ENCODE measurements at regions not wholly inside any gene's neighbourhood (a gene's known extent, or its start where the extent isn't known, plus 50 kb on each side); places are given as distances from the start of the nearest gene placed in this dataset.
"Not testable (repeated sequence)": the region's sequence is repeated elsewhere in the genome, so short reads cannot be mapped to it uniquely, and the experiment has no call there.

- DNase-seq (ENCODE audit: low read depth, low spot score) = no peak
- WGBS (ENCODE audit: insufficient coverage, insufficient read length) = no CpG with 5 or more reads among the region's 17 CpGs
- Histone ChIP-seq H3K27me3 (ENCODE audit: control insufficient read depth, insufficient read depth, low read length) (no peaks in the 10 kb centered on the region), H3K36me3 (ENCODE audit: control insufficient read depth, insufficient read depth, low read length) (no peaks in the 10 kb centered on the region), H3K27ac (ENCODE audit: low read length) (no peak overlapping the region), H3K4me3 (ENCODE audit: low read length) (no peak overlapping the region), H3K4me1 (ENCODE audit: control insufficient read depth, insufficient read depth, low read length) (peaks cover 2% of the 10 kb centered on the region; the same call in 1 of the 2 replicates), H3K9me3 (ENCODE audit: control insufficient read depth, insufficient read depth, low read length) (no peaks in the 10 kb centered on the region)
These were observed 351.9 kb upstream of the ID2 start for GRCh38 chr2:8329660-8330622.

GRCh38 chr2:8331068-8331467, 350.8 kb upstream of the ID2 start:
- H3K36me3 ChIP-seq (ENCODE audit: control insufficient read depth, insufficient read depth, low read length) = no peaks in the 10 kb centered on the region
- H3K4me3 ChIP-seq (ENCODE audit: low read length) = no peak overlapping the region
- H3K27ac ChIP-seq (ENCODE audit: low read length) = no peak overlapping the region
- H3K27me3 ChIP-seq (ENCODE audit: control insufficient read depth, insufficient read depth, low read length) = no peaks in the 10 kb centered on the region
- no peak for DNase-seq (ENCODE audit: low read depth, low spot score)
- peaks cover 2% of the 10 kb centered on the region; the same call in 1 of the 2 replicates for H3K4me1 ChIP-seq (ENCODE audit: control insufficient read depth, insufficient read depth, low read length)
- no peaks in the 10 kb centered on the region for H3K9me3 ChIP-seq (ENCODE audit: control insufficient read depth, insufficient read depth, low read length)
- no CpG with 5 or more reads among the region's 4 CpGs for WGBS (ENCODE audit: insufficient coverage, insufficient read length)

DNA sequence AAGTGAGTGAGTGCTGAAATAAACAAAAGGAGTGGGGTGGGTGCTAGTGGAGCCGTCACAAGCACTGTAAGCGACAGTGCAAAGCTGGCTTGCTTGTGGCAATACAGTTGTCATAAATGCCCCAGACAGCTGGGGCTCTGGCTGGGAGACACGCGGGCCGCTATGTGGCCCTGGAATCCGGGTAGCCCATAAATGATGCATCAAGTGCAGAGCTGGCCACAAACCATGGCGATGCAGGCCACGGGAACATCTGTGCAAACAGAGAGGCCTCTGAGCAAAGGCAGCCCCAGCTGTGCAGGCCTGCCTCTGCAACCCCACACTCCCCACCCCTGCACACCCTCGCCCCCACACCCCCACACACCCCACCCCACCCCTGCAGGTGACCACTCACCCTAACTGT, 349.2 kb upstream of the ID2 start:
- no CpG with 5 or more reads among the region's 9 CpGs for WGBS (ENCODE audit: insufficient coverage, insufficient read length)
- no peak overlapping the region for H3K4me3 ChIP-seq (ENCODE audit: low read length)
- no peaks in the 10 kb centered on the region for H3K36me3 ChIP-seq (ENCODE audit: control insufficient read depth, insufficient read depth, low read length)
- no peak for DNase-seq (ENCODE audit: low read depth, low spot score)
- no peaks in the 10 kb centered on the region for H3K9me3 ChIP-seq (ENCODE audit: control insufficient read depth, insufficient read depth, low read length)
- no peak overlapping the region for H3K27ac ChIP-seq (ENCODE audit: low read length)
- peaks cover 2% of the 10 kb centered on the region; the same call in 1 of the 2 replicates for H3K4me1 ChIP-seq (ENCODE audit: control insufficient read depth, insufficient read depth, low read length)
- H3K27me3 ChIP-seq (ENCODE audit: control insufficient read depth, insufficient read depth, low read length) = no peaks in the 10 kb centered on the region

GRCh38 chr2:8333177-8333831, 348.6 kb upstream of the ID2 start:
- Histone ChIP-seq H3K27me3 (ENCODE audit: control insufficient read depth, insufficient read depth, low read length) (no peaks in the 10 kb centered on the region), H3K27ac (ENCODE audit: low read length) (no peak overlapping the region), H3K36me3 (ENCODE audit: control insufficient read depth, insufficient read depth, low read length) (no peaks in the 10 kb centered on the region), H3K4me3 (ENCODE audit: low read length) (no peak overlapping the region; the same call in 1 of the 2 replicates), H3K9me3 (ENCODE audit: control insufficient read depth, insufficient read depth, low read length) (no peaks in the 10 kb centered on the region), H3K4me1 (ENCODE audit: control insufficient read depth, insufficient read depth, low read length) (peaks cover 2% of the 10 kb centered on the region; the same call in 1 of the 2 replicates)
- WGBS (ENCODE audit: insufficient coverage, insufficient read length) = no CpG with 5 or more reads among the region's 13 CpGs
- no peak for DNase-seq (ENCODE audit: low read depth, low spot score)

DNA sequence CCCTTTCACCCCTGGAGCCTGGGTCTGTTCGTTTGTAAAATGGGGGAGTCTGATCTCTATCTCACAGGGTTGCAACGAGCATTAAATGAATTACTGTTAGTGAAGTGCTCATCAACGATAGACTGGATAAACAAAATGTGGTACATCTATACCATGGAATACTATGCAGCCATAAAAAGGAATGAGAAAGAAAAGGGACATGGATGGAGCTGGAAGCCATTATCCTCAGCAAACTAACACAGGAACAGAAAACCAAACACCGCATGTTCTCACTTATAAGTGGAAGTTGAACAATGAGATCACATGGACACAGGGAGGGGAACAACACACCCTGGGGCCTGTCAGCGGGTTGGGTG, 348.0 kb upstream of the ID2 start:
- not testable (repeated sequence) for H3K36me3 ChIP-seq (ENCODE audit: control insufficient read depth, insufficient read depth, low read length); H3K4me3 ChIP-seq (ENCODE audit: low read length); H3K27ac ChIP-seq (ENCODE audit: low read length); H3K9me3 ChIP-seq (ENCODE audit: control insufficient read depth, insufficient read depth, low read length); DNase-seq (ENCODE audit: low read depth, low spot score); H3K27me3 ChIP-seq (ENCODE audit: control insufficient read depth, insufficient read depth, low read length); H3K4me1 ChIP-seq (ENCODE audit: control insufficient read depth, insufficient read depth, low read length)
- no CpG with 5 or more reads among the region's 5 CpGs for WGBS (ENCODE audit: insufficient coverage, insufficient read length)

DNA sequence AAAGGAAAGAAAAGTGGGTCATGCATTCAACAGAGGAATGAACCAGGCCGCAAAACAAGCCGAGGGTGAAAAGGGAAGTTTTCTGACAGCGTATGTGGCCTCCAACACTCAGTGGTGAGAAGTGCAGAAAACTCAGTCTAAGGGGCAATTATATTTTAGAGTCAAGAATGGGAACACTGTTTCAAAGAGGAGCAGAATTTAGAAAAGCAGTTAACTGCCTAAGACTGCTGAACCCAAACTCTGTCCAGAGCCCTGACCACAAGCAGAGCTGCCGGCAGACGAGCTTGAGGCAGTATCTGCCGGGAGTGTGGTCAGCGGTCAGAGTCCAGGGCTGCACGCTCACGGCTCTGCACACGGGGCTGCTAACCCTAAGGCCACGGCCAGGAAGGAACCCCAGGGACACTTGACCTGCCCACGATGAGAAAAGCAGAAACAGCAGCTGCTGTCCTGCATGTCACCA, 347.0 kb upstream of the ID2 start:
- no peak overlapping the region for H3K27ac ChIP-seq (ENCODE audit: low read length)
- H3K9me3 ChIP-seq (ENCODE audit: control insufficient read depth, insufficient read depth, low read length) = no peaks in the 10 kb centered on the region
- no CpG with 5 or more reads among the region's 12 CpGs for WGBS (ENCODE audit: insufficient coverage, insufficient read length)
- H3K27me3 ChIP-seq (ENCODE audit: control insufficient read depth, insufficient read depth, low read length) = no peaks in the 10 kb centered on the region
- H3K4me1 ChIP-seq (ENCODE audit: control insufficient read depth, insufficient read depth, low read length) = peaks cover 2% of the 10 kb centered on the region; the same call in 1 of the 2 replicates
- DNase-seq (ENCODE audit: low read depth, low spot score) = no peak
- H3K4me3 ChIP-seq (ENCODE audit: low read length) = no peak overlapping the region
- no peaks in the 10 kb centered on the region for H3K36me3 ChIP-seq (ENCODE audit: control insufficient read depth, insufficient read depth, low read length)

DNA sequence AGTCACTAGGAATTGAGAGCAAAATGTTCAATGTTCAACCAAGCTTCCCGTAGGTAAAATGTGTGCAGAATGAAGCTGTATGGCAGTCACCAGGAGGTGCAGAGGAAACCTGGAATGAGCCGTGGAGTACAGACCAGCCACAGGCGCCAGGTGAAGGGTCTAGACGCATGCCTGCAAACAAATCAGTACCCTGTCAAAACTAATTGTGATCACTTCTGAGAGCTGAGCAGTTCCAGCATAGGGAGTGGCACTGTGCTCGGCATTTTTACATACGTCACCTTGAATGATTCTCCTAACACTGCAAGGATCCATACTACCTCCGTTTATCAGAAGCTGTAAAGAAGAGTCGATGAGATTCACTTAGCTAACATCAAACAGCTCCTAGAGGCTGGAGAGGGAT, 346.1 kb upstream of the ID2 start:
- no peaks in the 10 kb centered on the region for H3K4me1 ChIP-seq (ENCODE audit: control insufficient read depth, insufficient read depth, low read length)
- H3K27ac ChIP-seq (ENCODE audit: low read length) = no peak overlapping the region
- H3K36me3 ChIP-seq (ENCODE audit: control insufficient read depth, insufficient read depth, low read length) = no peaks in the 10 kb centered on the region
- H3K9me3 ChIP-seq (ENCODE audit: control insufficient read depth, insufficient read depth, low read length) = no peaks in the 10 kb centered on the region
- no peak overlapping the region for H3K4me3 ChIP-seq (ENCODE audit: low read length)
- WGBS (ENCODE audit: insufficient coverage, insufficient read length) = no CpG with 5 or more reads among the region's 8 CpGs
- DNase-seq (ENCODE audit: low read depth, low spot score) = no peak
- H3K27me3 ChIP-seq (ENCODE audit: control insufficient read depth, insufficient read depth, low read length) = no peaks in the 10 kb centered on the region

GRCh38 chr2:8337321-8337720, 344.5 kb upstream of the ID2 start:
- no peaks in the 10 kb centered on the region for H3K36me3 ChIP-seq (ENCODE audit: control insufficient read depth, insufficient read depth, low read length)
- no CpG with 5 or more reads among the region's 4 CpGs for WGBS (ENCODE audit: insufficient coverage, insufficient read length)
- H3K27ac ChIP-seq (ENCODE audit: low read length) = no peak overlapping the region
- H3K4me3 ChIP-seq (ENCODE audit: low read length) = no peak overlapping the region
- no peak for DNase-seq (ENCODE audit: low read depth, low spot score)
- H3K27me3 ChIP-seq (ENCODE audit: control insufficient read depth, insufficient read depth, low read length) = no peaks in the 10 kb centered on the region
- no peaks in the 10 kb centered on the region for H3K9me3 ChIP-seq (ENCODE audit: control insufficient read depth, insufficient read depth, low read length)
- no peaks in the 10 kb centered on the region for H3K4me1 ChIP-seq (ENCODE audit: control insufficient read depth, insufficient read depth, low read length)

- Histone ChIP-seq H3K9me3 (ENCODE audit: control insufficient read depth, insufficient read depth, low read length) (no peaks in the 10 kb centered on the region), H3K4me1 (ENCODE audit: control insufficient read depth, insufficient read depth, low read length) (no peaks in the 10 kb centered on the region), H3K36me3 (ENCODE audit: control insufficient read depth, insufficient read depth, low read length) (no peaks in the 10 kb centered on the region), H3K27ac (ENCODE audit: low read length) (no peak overlapping the region), H3K4me3 (ENCODE audit: low read length) (no peak overlapping the region), H3K27me3 (ENCODE audit: control insufficient read depth, insufficient read depth, low read length) (no peaks in the 10 kb centered on the region)
- no CpG with 5 or more reads among the region's 3 CpGs for WGBS (ENCODE audit: insufficient coverage, insufficient read length)
- no peak for DNase-seq (ENCODE audit: low read depth, low spot score)
These were observed 339.4 kb upstream of the ID2 start for GRCh38 chr2:8342407-8342806.

GRCh38 chr2:8343031-8343430, 338.8 kb upstream of the ID2 start:
- Histone ChIP-seq H3K36me3 (ENCODE audit: control insufficient read depth, insufficient read depth, low read length) (no peaks in the 10 kb centered on the region), H3K27ac (ENCODE audit: low read length) (no peak overlapping the region), H3K27me3 (ENCODE audit: control insufficient read depth, insufficient read depth, low read length) (no peaks in the 10 kb centered on the region), H3K9me3 (ENCODE audit: control insufficient read depth, insufficient read depth, low read length) (no peaks in the 10 kb centered on the region), H3K4me3 (ENCODE audit: low read length) (no peak overlapping the region), H3K4me1 (ENCODE audit: control insufficient read depth, insufficient read depth, low read length) (no peaks in the 10 kb centered on the region)
- DNase-seq (ENCODE audit: low read depth, low spot score) = no peak
- WGBS (ENCODE audit: insufficient coverage, insufficient read length) = no CpG with 5 or more reads among the region's 2 CpGs

Data from iPS DF 6.9 (cell line).